Panc1 (cell line): ENCODE measurements at regions not wholly inside any gene's neighbourhood (a gene's known extent, or its start where the extent isn't known, plus 50 kb on each side); places are given as distances from the start of the nearest gene placed in this dataset.

Experiments used
- POLR2AphosphoS5 ChIP-seq: IDR thresholded peaks from 2 replicates; pipeline ENCODE4 v1.6.1; 2012; ENCODE audit warnings: mild to moderate bottlenecking, low read depth, low read length, moderate library complexity
- TF ChIP-seq, protein P1 (sequence below): fragments of 450-650 bp; IDR thresholded peaks from 2 replicates; pipeline ENCODE4 v1.5.1; 2017; ENCODE audit warnings: mild to moderate bottlenecking
- TF ChIP-seq, protein P2 (sequence below), 2 experiments: IDR thresholded peaks; 2 replicates each; pipeline ENCODE4 v1.6.1; 2011 to 2012; ENCODE audit warnings: low read depth in 2 of 2, control low read depth in 1 of 2, low read length in 1 of 2, mild to moderate bottlenecking in 1 of 2, moderate library complexity in 1 of 2; ENCODE audit not compliant: insufficient read depth in 1 of 2

DNA sequence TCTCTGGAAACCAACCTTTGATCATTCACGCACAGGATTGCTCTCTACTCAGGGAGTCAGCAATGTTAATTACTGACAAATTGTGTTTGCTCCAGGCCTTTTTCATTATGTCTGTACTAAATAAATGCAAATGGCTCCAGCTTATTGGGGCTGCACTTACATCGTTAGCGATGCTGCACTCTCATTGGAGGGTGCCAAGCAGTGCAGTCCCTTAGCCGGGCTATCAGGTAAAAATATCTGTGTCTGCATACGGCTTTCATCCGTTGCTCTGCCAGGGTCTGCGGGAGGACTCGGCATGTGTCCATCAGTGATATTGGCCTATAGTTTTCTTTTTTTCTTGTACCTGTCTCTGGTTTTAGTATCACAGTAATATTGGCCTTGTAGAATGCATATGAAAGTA lies 471.5 kb upstream of the CADM2 start:
- TF ChIP-seq, protein P1, sequence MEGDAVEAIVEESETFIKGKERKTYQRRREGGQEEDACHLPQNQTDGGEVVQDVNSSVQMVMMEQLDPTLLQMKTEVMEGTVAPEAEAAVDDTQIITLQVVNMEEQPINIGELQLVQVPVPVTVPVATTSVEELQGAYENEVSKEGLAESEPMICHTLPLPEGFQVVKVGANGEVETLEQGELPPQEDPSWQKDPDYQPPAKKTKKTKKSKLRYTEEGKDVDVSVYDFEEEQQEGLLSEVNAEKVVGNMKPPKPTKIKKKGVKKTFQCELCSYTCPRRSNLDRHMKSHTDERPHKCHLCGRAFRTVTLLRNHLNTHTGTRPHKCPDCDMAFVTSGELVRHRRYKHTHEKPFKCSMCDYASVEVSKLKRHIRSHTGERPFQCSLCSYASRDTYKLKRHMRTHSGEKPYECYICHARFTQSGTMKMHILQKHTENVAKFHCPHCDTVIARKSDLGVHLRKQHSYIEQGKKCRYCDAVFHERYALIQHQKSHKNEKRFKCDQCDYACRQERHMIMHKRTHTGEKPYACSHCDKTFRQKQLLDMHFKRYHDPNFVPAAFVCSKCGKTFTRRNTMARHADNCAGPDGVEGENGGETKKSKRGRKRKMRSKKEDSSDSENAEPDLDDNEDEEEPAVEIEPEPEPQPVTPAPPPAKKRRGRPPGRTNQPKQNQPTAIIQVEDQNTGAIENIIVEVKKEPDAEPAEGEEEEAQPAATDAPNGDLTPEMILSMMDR, result no peak
- TF ChIP-seq, protein P2, sequence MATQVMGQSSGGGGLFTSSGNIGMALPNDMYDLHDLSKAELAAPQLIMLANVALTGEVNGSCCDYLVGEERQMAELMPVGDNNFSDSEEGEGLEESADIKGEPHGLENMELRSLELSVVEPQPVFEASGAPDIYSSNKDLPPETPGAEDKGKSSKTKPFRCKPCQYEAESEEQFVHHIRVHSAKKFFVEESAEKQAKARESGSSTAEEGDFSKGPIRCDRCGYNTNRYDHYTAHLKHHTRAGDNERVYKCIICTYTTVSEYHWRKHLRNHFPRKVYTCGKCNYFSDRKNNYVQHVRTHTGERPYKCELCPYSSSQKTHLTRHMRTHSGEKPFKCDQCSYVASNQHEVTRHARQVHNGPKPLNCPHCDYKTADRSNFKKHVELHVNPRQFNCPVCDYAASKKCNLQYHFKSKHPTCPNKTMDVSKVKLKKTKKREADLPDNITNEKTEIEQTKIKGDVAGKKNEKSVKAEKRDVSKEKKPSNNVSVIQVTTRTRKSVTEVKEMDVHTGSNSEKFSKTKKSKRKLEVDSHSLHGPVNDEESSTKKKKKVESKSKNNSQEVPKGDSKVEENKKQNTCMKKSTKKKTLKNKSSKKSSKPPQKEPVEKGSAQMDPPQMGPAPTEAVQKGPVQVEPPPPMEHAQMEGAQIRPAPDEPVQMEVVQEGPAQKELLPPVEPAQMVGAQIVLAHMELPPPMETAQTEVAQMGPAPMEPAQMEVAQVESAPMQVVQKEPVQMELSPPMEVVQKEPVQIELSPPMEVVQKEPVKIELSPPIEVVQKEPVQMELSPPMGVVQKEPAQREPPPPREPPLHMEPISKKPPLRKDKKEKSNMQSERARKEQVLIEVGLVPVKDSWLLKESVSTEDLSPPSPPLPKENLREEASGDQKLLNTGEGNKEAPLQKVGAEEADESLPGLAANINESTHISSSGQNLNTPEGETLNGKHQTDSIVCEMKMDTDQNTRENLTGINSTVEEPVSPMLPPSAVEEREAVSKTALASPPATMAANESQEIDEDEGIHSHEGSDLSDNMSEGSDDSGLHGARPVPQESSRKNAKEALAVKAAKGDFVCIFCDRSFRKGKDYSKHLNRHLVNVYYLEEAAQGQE (IDR thresholded peaks at IDR 0.05; ENCODE audit: insufficient read depth in 1 of 2, low read depth in 2 of 2, low read length in 1 of 2), result no peak
- no peak for TF ChIP-seq POLR2AphosphoS5
